Hematopoietic multipotent progenitor cell treated with erythropoietin and hydrocortisone succinate and interleukin-3 and kit ligand, for 8 days (in vitro differentiated cells): ENCODE measurements at regions not wholly inside any gene's neighbourhood (a gene's known extent, or its start where the extent isn't known, plus 50 kb on each side); places are given as distances from the start of the nearest gene placed in this dataset.

Source experiments
- DNase-seq: peaks from one replicate; pipeline ENCODE4 v3.0.0-alpha.2; 2015

GRCh38 chr1:4932311-4933030 is 278.1 kb downstream of the AJAP1 start:
- DNase-seq, result no peak

GRCh38 chr1:4931486-4931885 is 277.1 kb downstream of the AJAP1 start:
- no peak for DNase-seq

GRCh38 chr1:4928186-4928585 is 273.8 kb downstream of the AJAP1 start:
- no peak for DNase-seq

GRCh38 chr1:4924356-4924755 is 269.9 kb downstream of the AJAP1 start:
- no peak for DNase-seq

GRCh38 chr1:4916610-4917009 is 262.2 kb downstream of the AJAP1 start:
- DNase-seq, result no peak

- no peak for DNase-seq
Observed at GRCh38 chr1:4915154-4915553, 260.7 kb downstream of the AJAP1 start.

- no peak for DNase-seq
Observed at GRCh38 chr1:4908486-4908885, 254.1 kb downstream of the AJAP1 start.

GRCh38 chr1:4894566-4894965 is 240.2 kb downstream of the AJAP1 start:
- DNase-seq, result no peak

GRCh38 chr1:4880626-4881025 is 226.2 kb downstream of the AJAP1 start:
- DNase-seq, result no peak

GRCh38 chr1:4877426-4877825 is 223.0 kb downstream of the AJAP1 start:
- no peak for DNase-seq

GRCh38 chr1:4871373-4871772 is 217.0 kb downstream of the AJAP1 start:
- no peak for DNase-seq

- no peak for DNase-seq
Observed at GRCh38 chr1:4868521-4868920, 214.1 kb downstream of the AJAP1 start.

- no peak for DNase-seq
Observed at GRCh38 chr1:4856396-4856795, 202.0 kb downstream of the AJAP1 start.

GRCh38 chr1:4854367-4854766 is 200.0 kb downstream of the AJAP1 start:
- DNase-seq, result no peak

GRCh38 chr1:4853904-4854303 is 199.5 kb downstream of the AJAP1 start:
- no peak for DNase-seq

- DNase-seq, result no peak
Observed at GRCh38 chr1:4851385-4852065, 197.1 kb downstream of the AJAP1 start.

GRCh38 chr1:4848431-4848830 is 194.0 kb downstream of the AJAP1 start:
- no peak for DNase-seq

GRCh38 chr1:4847711-4848110 is 193.3 kb downstream of the AJAP1 start:
- no peak for DNase-seq
